Activated gamma-delta T cell treated with anti-CD3 and anti-CD28 coated beads, Interleukin-2, amount 50 U/mL, for 16 hours (primary cell): ENCODE measurements at regions not wholly inside any gene's neighbourhood (a gene's known extent, or its start where the extent isn't known, plus 50 kb on each side); places are given as distances from the start of the nearest gene placed in this dataset.
A peak's percentile ranks its signal among the peaks of the same experiment; 100 is the strongest.

Experiments
- DNase-seq: peaks from one replicate; pipeline ENCODE4 v3.0.0-alpha.2; 2020; ENCODE audit warnings: low read depth

DNA sequence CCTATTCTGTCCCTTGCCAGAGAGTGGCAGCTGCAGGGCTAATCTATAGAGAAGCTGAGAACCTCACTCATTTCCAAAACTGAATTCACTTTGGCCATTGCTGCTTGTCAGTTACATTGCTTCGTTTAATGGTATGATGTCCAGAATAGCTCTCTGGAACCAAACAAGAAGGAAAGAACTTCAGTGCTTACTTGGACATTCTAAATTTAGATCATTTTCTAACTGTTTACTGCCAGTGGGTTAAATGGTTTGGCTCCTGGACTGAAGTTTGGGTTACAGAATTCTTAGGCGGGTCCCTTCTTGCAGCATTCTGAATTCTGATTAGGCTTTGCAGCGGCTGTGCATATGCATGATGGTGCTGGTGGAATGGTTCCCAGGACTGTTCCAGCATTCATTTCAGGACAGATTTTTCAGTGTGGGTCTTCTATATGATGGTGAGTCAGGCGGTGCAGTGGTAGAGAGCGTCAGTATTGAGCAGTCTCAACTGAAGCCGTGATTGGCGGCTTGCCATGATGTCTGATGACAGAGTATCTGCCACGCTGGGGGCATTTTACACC lies 148.7 kb downstream of the DYRK2 start:
- DNase-seq: no peak

DNA sequence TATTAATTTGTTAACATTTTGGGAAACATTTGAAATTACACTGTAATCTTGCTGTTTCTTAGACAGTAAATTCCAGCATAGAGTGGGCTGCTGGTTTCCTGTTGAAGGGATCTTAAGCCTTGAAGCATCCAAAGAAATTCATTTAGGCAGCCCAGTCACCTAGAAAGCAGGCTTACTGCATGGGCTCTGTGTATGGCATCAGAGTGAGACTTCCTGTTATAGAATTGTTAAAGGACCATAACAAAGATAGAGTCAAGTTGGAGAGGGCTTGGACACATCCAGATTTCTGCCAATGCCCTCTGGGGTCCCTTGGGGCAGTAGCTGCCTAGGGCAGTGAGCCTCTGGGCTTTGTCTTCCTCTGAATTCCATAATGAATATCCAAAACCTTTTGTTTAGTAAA lies 149.2 kb downstream of the DYRK2 start:
- no peak for DNase-seq

DNA sequence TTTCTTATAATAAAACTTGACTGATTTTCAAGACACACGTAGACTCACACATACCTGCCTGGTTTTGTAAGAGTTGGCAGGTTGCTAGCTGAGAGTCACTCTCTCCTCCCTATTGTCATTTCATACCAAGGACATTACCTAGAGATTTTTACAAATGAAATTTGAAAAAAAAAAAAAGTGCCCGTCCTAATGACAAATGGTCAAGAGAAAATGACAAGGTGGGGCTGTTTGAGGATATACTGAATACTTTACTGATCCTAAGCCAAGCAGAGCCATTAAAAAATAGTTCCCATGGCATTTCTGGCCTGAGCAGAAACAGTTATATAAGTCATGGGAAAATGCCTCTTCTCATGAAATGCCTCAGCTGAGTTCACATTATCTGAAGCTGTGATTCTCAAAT lies 150.2 kb downstream of the DYRK2 start:
- no peak for DNase-seq

DNA sequence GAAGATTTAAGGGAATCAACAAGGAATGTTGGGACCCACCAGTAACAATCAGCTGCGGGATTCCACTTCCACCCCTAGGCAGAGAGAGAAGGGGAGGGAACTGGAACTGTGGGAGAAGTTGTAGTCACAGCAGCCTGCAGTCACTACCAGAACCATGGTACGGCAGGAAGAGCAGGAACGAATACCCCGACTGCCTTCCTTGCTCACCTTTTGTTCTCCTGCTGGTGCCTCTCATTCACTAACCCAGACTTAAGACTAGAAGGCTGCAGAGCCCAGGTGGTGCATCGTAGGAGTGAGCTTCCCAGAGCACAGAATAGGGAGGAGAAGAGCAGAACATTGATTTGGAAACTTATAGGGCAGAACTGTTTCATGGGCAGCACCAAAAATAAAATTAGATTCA lies 154.2 kb downstream of the DYRK2 start:
- no peak for DNase-seq

- no peak for DNase-seq
Observed at GRCh38 chr12:67803278-67803993, 154.9 kb downstream of the DYRK2 start.

DNA sequence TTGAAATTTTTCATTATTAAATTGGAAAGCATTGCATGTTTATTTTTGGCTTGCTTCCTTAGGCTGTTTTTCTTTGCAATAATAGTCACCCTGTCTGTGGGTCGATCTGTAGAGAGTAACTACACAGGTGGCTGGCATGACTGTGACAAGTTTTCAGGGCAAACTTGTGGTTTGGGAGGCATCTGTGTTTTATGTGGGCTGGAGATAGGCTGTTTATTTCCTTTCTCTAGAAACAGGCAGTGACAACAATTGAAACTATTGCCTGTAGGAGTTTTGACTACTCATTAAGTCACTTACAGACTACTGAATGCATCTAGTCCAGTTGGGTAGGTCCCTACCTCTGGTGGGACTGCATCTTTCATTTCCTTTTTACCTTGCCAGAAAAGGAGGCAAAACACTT lies 155.6 kb downstream of the DYRK2 start:
- peak; percentile 16 for DNase-seq

- DNase-seq: no peak
Observed at GRCh38 chr12:67807814-67808213, 159.3 kb downstream of the DYRK2 start.

- no peak for DNase-seq
Observed at GRCh38 chr12:67810166-67810565, 161.6 kb downstream of the DYRK2 start.

GRCh38 chr12:67811437-67812361 lies 163.2 kb downstream of the DYRK2 start:
- DNase-seq: no peak

DNA sequence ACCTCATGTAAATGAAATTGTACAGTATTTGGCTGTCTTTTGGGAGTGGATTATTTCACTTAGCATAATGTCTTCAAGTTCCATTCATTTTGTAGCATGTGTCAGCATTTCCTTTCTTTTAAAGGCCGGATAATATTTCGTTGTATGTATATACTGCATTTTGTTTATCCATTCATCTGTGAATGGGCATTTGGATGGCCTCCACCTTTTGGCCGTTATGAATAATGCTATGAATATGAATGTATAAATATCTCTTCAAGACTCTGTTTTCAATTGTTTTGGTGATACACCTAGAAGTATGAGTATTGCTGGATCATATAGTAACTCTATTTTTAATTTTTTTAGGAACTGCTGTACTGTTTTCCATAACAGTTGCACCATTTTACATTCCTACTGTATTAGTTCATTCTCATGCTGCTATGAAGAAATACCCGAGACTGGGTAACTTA lies 164.9 kb downstream of the DYRK2 start:
- DNase-seq: no peak

GRCh38 chr12:67816269-67816668 lies 167.7 kb downstream of the DYRK2 start:
- DNase-seq: no peak

DNA sequence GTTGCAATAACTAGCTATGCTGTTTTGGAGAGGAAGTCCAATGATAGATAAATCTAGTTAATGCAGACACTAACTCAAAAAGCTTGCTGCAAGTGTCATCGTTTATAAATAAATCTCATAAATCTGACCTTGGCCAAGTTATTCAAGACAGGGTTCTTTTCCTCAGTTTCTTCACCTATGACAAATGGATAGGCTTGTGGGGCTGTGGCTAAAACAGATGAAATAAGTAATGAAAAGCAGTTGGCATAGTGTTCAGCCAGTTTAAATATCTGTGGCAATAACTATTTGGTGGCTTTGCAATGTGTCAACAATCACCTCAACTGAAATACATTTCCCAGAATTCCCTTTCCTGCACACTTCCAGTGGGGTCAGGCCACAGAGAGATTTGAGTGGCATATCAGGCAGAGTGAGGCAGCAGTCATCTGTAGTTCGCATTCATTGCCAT lies 169.9 kb downstream of the DYRK2 start:
- no peak for DNase-seq

DNA sequence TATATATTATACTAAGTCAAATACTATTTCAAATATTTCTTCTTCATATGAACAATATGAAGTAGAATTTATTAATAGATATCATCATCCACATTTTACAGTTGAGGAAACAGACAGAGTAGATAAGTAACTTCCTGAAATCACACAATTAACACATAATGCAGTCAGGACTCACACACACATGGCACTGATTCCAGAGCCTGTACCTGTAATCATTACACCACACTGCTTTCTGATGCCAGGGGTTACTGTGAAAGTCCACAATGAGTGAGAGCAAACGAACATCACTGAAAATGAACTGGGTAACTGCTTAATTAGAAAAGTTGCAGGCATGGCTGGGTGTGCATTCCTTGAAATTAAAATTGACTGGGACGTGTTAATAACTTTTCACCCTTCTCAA lies 169.3 kb upstream of the IFNG-AS1 start:
- no peak for DNase-seq

GRCh38 chr12:67820694-67821093 lies 168.6 kb upstream of the IFNG-AS1 start:
- DNase-seq: no peak

GRCh38 chr12:67822826-67823225 lies 166.4 kb upstream of the IFNG-AS1 start:
- DNase-seq: no peak

- DNase-seq: no peak
Observed at GRCh38 chr12:67826148-67826547, 163.1 kb upstream of the IFNG-AS1 start.

- no peak for DNase-seq
Observed at GRCh38 chr12:67826946-67827720, 162.1 kb upstream of the IFNG-AS1 start.

- peak; percentile 2 for DNase-seq
Observed at GRCh38 chr12:67827820-67828383, 161.3 kb upstream of the IFNG-AS1 start.

DNA sequence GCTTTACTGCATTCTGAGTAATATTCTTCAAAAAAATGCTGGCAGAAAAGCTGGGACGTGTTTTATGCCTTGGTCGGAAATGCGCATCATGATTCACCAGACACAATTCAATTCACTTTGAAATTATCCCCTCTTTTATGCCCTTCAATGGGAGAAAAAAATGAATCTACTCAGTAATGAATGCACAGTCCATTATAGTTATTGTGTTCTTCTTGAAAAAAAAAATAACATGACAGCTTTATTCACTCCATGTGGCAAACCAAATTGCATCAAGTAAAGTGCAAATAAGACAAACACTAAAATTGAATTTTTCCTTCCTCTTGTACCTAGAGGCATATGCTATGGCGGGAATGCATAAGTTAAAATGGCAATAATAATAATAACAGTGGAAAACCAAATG lies 159.4 kb upstream of the IFNG-AS1 start:
- DNase-seq: no peak

DNA sequence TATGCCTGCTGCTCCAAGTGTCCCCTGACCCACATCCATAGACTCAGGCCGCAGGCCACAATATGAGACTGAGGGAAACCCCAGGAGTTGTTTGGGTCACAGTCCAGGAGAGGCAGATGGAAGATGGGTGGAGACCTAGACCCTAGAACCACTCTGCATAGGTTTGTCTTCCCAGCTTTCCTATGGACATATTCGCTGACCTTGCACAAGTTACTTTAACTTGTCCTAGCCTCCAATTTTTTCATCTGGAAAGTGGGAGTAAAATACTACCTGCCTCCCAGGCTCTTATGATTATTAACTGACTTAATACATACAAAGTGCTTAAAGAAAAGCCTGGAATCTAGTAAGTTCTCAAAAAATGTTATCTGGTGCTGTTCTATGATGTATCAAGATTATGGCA lies 157.1 kb upstream of the IFNG-AS1 start:
- DNase-seq: no peak

DNA sequence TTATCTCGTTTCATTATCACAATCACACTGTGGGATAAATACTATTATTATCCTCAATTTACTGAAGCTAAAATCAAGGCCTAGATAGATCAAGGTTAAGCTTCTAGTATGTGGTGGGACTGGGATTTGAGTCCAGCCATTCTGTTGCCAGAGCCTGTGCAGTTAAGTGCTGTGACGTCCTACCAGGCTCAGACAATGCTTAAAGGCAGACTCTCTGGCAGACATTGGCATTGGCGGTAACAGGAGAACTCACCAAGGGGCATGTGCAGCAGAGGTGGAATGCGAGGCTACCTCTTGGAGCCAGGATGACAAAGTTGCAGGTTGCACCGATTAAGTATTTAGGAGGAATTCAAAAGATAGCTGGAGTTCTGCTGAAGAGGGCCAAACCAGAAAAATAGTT lies 155.6 kb upstream of the IFNG-AS1 start:
- no peak for DNase-seq

DNA sequence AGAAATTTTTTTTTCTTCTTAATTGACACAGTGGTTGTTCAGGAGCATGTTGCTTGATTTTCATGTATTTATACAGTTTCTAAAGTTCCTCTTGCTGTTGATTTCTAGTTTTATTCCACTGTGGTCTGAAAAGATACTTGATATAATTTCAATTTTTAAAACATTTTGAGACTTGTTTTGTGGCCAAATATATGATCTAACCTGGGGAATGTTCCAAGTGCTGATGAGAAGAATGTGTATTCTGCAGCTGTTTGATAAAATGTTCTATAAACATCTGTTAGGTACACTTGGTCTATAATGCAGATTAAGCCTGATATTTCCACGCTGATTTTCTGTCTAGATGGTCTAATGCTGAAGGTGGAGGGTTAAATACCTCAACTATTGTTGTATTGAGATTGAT lies 151.4 kb upstream of the IFNG-AS1 start:
- no peak for DNase-seq
